ENCODE measurements at regions not wholly inside any gene's neighbourhood (a gene's known extent, or its start where the extent isn't known, plus 50 kb on each side); places are given as distances from the start of the nearest gene placed in this dataset.
A peak's percentile ranks its signal among the peaks of the same experiment; 100 is the strongest.

- Histone ChIP-seq H3K36me3 (ENCODE audit: control insufficient read depth in 2 of 2, insufficient read depth in 2 of 2, low read length in 1 of 2) (no peaks in the 10 kb centered on the region), H3K27me3 (ENCODE audit: control insufficient read depth in 1 of 2, insufficient read depth in 2 of 2, low read length in 2 of 2) (no peaks in the 10 kb centered on the region), H3K9me3 (ENCODE audit: control insufficient read depth in 2 of 2, insufficient read depth in 1 of 2, low read depth in 1 of 2, low read length in 1 of 2) (peaks cover 0 to 3% of the 10 kb centered on the region in 2 donors), H3K4me3 (ENCODE audit: low read depth in 1 of 2, low read length in 2 of 2) (no peak overlapping the region), H3K27ac (ENCODE audit: low read depth in 2 of 2, low read length in 1 of 2) (no peak overlapping the region), H3K4me1 (ENCODE audit: control insufficient read depth in 2 of 2, insufficient read depth in 2 of 2, low read length in 1 of 2) (no peaks in the 10 kb centered on the region)
- 67 to 75% methylated on average over 4 of the region's 4 CpGs for WGBS, 2 donors
These were observed 91.9 kb upstream of the BCOR start for GRCh38 chrX:40189637-40190036.

- WGBS, 2 donors = 41 to 69% methylated on average over 18 of the region's 18 CpGs
- Histone ChIP-seq H3K9me3 (ENCODE audit: control insufficient read depth in 2 of 2, insufficient read depth in 1 of 2, low read depth in 1 of 2, low read length in 1 of 2) (peaks cover 0 to 3% of the 10 kb centered on the region in 2 donors), H3K27ac (ENCODE audit: low read depth in 2 of 2, low read length in 1 of 2) (no peak overlapping the region), H3K4me1 (ENCODE audit: control insufficient read depth in 2 of 2, insufficient read depth in 2 of 2, low read length in 1 of 2) (no peaks in the 10 kb centered on the region), H3K27me3 (ENCODE audit: control insufficient read depth in 1 of 2, insufficient read depth in 2 of 2, low read length in 2 of 2) (no peaks in the 10 kb centered on the region), H3K36me3 (ENCODE audit: control insufficient read depth in 2 of 2, insufficient read depth in 2 of 2, low read length in 1 of 2) (no peaks in the 10 kb centered on the region), H3K4me3 (ENCODE audit: low read depth in 1 of 2, low read length in 2 of 2) (no peak overlapping the region)
These were observed 91.0 kb upstream of the BCOR start for GRCh38 chrX:40188573-40189417.

- 86 to 99% methylated on average over 4 of the region's 4 CpGs for WGBS, 2 donors
- H3K36me3 ChIP-seq (ENCODE audit: control insufficient read depth in 2 of 2, insufficient read depth in 2 of 2, low read length in 1 of 2) = no peaks in the 10 kb centered on the region
These were observed 87.2 kb upstream of the BCOR start for GRCh38 chrX:40184968-40185367.

GRCh38 chrX:40182615-40183014 is 84.9 kb upstream of the BCOR start:
- peaks cover 0 to 3% of the 10 kb centered on the region in 2 donors for H3K9me3 ChIP-seq (ENCODE audit: control insufficient read depth in 2 of 2, insufficient read depth in 1 of 2, low read depth in 1 of 2, low read length in 1 of 2)
- H3K36me3 ChIP-seq (ENCODE audit: control insufficient read depth in 2 of 2, insufficient read depth in 2 of 2, low read length in 1 of 2) = no peaks in the 10 kb centered on the region
- WGBS, 2 donors = 68 to 74% methylated on average over 2 of the region's 2 CpGs
- H3K4me3 ChIP-seq (ENCODE audit: low read depth in 1 of 2, low read length in 2 of 2) = no peak overlapping the region
- H3K27ac ChIP-seq (ENCODE audit: low read depth in 2 of 2, low read length in 1 of 2) = no peak overlapping the region
- H3K27me3 ChIP-seq (ENCODE audit: control insufficient read depth in 1 of 2, insufficient read depth in 2 of 2, low read length in 2 of 2) = no peaks in the 10 kb centered on the region
- no peaks in the 10 kb centered on the region for H3K4me1 ChIP-seq (ENCODE audit: control insufficient read depth in 2 of 2, insufficient read depth in 2 of 2, low read length in 1 of 2)

More at GRCh38 chrX:40184968-40185367, 87.2 kb upstream of the BCOR start:
- Histone ChIP-seq H3K27me3 (ENCODE audit: control insufficient read depth in 1 of 2, insufficient read depth in 2 of 2, low read length in 2 of 2) (no peaks in the 10 kb centered on the region), H3K4me1 (ENCODE audit: control insufficient read depth in 2 of 2, insufficient read depth in 2 of 2, low read length in 1 of 2) (no peaks in the 10 kb centered on the region), H3K4me3 (ENCODE audit: low read depth in 1 of 2, low read length in 2 of 2) (no peak overlapping the region), H3K9me3 (ENCODE audit: control insufficient read depth in 2 of 2, insufficient read depth in 1 of 2, low read depth in 1 of 2, low read length in 1 of 2) (peaks cover 0 to 3% of the 10 kb centered on the region in 2 donors), H3K27ac (ENCODE audit: low read depth in 2 of 2, low read length in 1 of 2) (no peak overlapping the region)

- WGBS, 2 donors = 92% methylated on average over 7 of the region's 7 CpGs
- Histone ChIP-seq H3K4me3 (ENCODE audit: low read depth in 1 of 2, low read length in 2 of 2) (no peak overlapping the region), H3K4me1 (ENCODE audit: control insufficient read depth in 2 of 2, insufficient read depth in 2 of 2, low read length in 1 of 2) (no peaks in the 10 kb centered on the region), H3K27me3 (ENCODE audit: control insufficient read depth in 1 of 2, insufficient read depth in 2 of 2, low read length in 2 of 2) (no peaks in the 10 kb centered on the region), H3K36me3 (ENCODE audit: control insufficient read depth in 2 of 2, insufficient read depth in 2 of 2, low read length in 1 of 2) (no peaks in the 10 kb centered on the region), H3K9me3 (ENCODE audit: control insufficient read depth in 2 of 2, insufficient read depth in 1 of 2, low read depth in 1 of 2, low read length in 1 of 2) (peaks cover 0 to 3% of the 10 kb centered on the region in 2 donors), H3K27ac (ENCODE audit: low read depth in 2 of 2, low read length in 1 of 2) (no peak overlapping the region)
These were observed 84.3 kb upstream of the BCOR start for GRCh38 chrX:40182095-40182494.

- WGBS, 2 donors = 72 to 79% methylated on average over 7 of the region's 7 CpGs
- no peaks in the 10 kb centered on the region for H3K27me3 ChIP-seq (ENCODE audit: control insufficient read depth in 1 of 2, insufficient read depth in 2 of 2, low read length in 2 of 2)
- H3K4me3 ChIP-seq (ENCODE audit: low read depth in 1 of 2, low read length in 2 of 2) = no peak overlapping the region
- no peaks in the 10 kb centered on the region for H3K9me3 ChIP-seq (ENCODE audit: control insufficient read depth in 2 of 2, insufficient read depth in 1 of 2, low read depth in 1 of 2, low read length in 1 of 2)
- H3K27ac ChIP-seq (ENCODE audit: low read depth in 2 of 2, low read length in 1 of 2) = no peak overlapping the region
- H3K36me3 ChIP-seq (ENCODE audit: control insufficient read depth in 2 of 2, insufficient read depth in 2 of 2, low read length in 1 of 2) = no peaks in the 10 kb centered on the region
- peaks cover 0 to 3% of the 10 kb centered on the region in 2 donors for H3K4me1 ChIP-seq (ENCODE audit: control insufficient read depth in 2 of 2, insufficient read depth in 2 of 2, low read length in 1 of 2)
These were observed 81.5 kb upstream of the BCOR start for GRCh38 chrX:40179283-40179682.

- Histone ChIP-seq H3K27me3 (ENCODE audit: control insufficient read depth in 1 of 2, insufficient read depth in 2 of 2, low read length in 2 of 2) (no peaks in the 10 kb centered on the region), H3K27ac (ENCODE audit: low read depth in 2 of 2, low read length in 1 of 2) (no peak overlapping the region), H3K4me3 (ENCODE audit: low read depth in 1 of 2, low read length in 2 of 2) (no peak overlapping the region), H3K36me3 (ENCODE audit: control insufficient read depth in 2 of 2, insufficient read depth in 2 of 2, low read length in 1 of 2) (no peaks in the 10 kb centered on the region), H3K9me3 (ENCODE audit: control insufficient read depth in 2 of 2, insufficient read depth in 1 of 2, low read depth in 1 of 2, low read length in 1 of 2) (no peaks in the 10 kb centered on the region), H3K4me1 (ENCODE audit: control insufficient read depth in 2 of 2, insufficient read depth in 2 of 2, low read length in 1 of 2) (peaks cover 2 to 6% of the 10 kb centered on the region in 2 donors)
- WGBS, 2 donors = 73 to 77% methylated on average over 14 of the region's 14 CpGs
These were observed 80.4 kb upstream of the BCOR start for GRCh38 chrX:40177942-40178715.

- H3K36me3 ChIP-seq (ENCODE audit: control insufficient read depth in 2 of 2, insufficient read depth in 2 of 2, low read length in 1 of 2) = no peaks in the 10 kb centered on the region
- peaks cover 2 to 6% of the 10 kb centered on the region in 2 donors for H3K4me1 ChIP-seq (ENCODE audit: control insufficient read depth in 2 of 2, insufficient read depth in 2 of 2, low read length in 1 of 2)
- peak overlapping the region in 1 of 2 donors; percentile 98 for H3K27ac ChIP-seq (ENCODE audit: low read depth in 2 of 2, low read length in 1 of 2)
- H3K4me3 ChIP-seq (ENCODE audit: low read depth in 1 of 2, low read length in 2 of 2) = no peak overlapping the region
- no peaks in the 10 kb centered on the region for H3K9me3 ChIP-seq (ENCODE audit: control insufficient read depth in 2 of 2, insufficient read depth in 1 of 2, low read depth in 1 of 2, low read length in 1 of 2)
- WGBS, 2 donors = 80 to 83% methylated on average over 2 of the region's 2 CpGs
- no peaks in the 10 kb centered on the region for H3K27me3 ChIP-seq (ENCODE audit: control insufficient read depth in 1 of 2, insufficient read depth in 2 of 2, low read length in 2 of 2)
These were observed 79.7 kb upstream of the BCOR start for GRCh38 chrX:40177489-40177888.

GRCh38 chrX:40177117-40177430 is 79.3 kb upstream of the BCOR start:
- Histone ChIP-seq H3K27me3 (ENCODE audit: control insufficient read depth in 1 of 2, insufficient read depth in 2 of 2, low read length in 2 of 2) (no peaks in the 10 kb centered on the region), H3K4me3 (ENCODE audit: low read depth in 1 of 2, low read length in 2 of 2) (peak overlapping the region; percentile 14 to 43), H3K27ac (ENCODE audit: low read depth in 2 of 2, low read length in 1 of 2) (peak overlapping the region; percentile 95 to 98), H3K36me3 (ENCODE audit: control insufficient read depth in 2 of 2, insufficient read depth in 2 of 2, low read length in 1 of 2) (no peaks in the 10 kb centered on the region), H3K4me1 (ENCODE audit: control insufficient read depth in 2 of 2, insufficient read depth in 2 of 2, low read length in 1 of 2) (peaks cover 2 to 6% of the 10 kb centered on the region in 2 donors), H3K9me3 (ENCODE audit: control insufficient read depth in 2 of 2, insufficient read depth in 1 of 2, low read depth in 1 of 2, low read length in 1 of 2) (no peaks in the 10 kb centered on the region)
- WGBS, 2 donors = 7 to 8% methylated on average over 14 of the region's 14 CpGs

Measured in esophagus (tissue), 2 donors.